ENCODE measurements at regions not wholly inside any gene's neighbourhood (a gene's known extent, or its start where the extent isn't known, plus 50 kb on each side); places are given as distances from the start of the nearest gene placed in this dataset.

DNA sequence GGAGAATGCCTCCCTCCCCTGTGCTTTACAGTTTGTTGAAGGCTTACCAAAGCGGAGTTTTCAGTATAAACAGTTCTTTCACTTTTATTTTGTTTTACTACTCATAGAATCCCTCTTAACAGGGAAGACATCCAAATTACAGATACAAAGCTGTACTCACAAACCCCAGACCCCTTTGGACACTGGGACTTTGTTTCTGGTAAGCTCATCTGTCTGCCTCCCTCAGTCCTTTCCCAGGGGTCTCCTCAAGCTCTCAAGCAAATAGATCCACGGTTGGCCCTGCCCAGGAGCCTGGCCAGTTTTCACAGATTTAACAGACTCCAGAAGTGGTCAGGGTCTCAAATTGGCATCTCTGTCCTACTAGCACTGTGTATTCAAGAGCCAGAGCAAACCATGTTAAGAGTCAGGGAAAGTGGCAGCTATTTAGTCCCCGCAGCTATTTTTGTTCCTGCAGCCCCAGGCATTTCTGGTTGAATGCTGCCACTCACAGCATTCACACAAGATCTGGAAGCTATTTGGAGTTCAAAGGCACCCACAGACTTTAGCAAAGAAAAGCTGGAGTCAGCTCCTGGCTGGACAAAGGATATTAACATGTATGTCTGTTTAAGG lies 54.2 kb downstream of the TMEM100 start:
- peak; percentile 67 for DNase-seq

DNA sequence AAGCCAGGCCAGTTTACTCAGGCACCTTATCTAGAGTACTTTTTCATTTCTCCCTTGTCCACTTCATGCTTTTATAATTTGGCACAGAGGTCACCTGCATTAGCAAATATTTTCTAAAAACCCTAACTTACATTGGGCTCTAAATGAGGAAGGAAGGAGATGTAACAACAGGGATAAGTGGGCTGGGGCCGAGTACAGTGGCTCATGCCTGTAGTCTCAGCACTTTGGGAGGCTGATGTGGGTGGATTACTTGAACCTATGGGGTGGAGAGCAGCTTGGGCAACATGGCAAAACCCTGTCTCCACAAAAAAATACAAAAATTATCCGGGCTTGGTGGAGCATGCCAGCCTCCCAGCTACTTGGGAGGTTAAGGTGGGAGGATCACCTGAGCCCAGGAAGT lies 55.9 kb downstream of the TMEM100 start:
- DNase-seq, result no peak

DNA sequence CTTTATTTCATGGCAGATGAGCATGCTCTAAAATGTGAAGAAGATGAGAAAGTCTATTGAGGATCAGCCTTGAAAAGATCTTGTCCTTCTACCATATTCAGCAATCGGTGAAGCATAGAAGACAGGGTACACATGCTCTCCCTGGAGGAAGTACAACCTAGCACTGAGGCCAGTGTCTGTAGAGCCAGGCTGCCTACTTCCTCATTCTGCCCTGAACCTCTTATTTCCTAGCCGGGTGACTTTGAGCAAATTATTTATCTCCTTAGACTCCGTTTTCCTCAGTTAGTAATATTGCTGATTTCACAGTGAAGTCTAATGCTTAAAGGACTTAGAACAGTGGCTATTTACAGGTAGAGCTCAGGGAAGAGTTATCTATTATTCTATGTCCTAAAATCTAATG lies 58.4 kb downstream of the TMEM100 start:
- no peak for DNase-seq

DNA sequence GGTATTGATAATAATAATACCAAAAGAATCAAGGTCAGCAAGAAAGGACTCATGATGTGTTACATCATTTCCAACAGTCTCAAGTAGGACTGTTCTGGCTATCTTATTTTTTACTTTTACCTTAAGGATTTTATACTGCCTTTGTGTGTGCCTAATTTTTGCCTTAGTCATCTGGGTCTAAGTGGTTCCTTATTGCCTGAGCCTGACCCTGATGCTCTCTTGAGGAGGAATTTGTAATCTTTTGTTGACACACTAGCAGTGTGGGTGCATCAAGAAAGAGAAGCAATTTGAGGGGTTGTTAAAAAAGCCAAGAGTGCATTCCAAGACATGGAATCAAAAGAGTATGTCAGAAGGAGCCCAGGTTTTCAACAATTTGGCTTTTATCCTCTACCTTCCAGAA lies 59.3 kb downstream of the TMEM100 start:
- no peak for DNase-seq

DNA sequence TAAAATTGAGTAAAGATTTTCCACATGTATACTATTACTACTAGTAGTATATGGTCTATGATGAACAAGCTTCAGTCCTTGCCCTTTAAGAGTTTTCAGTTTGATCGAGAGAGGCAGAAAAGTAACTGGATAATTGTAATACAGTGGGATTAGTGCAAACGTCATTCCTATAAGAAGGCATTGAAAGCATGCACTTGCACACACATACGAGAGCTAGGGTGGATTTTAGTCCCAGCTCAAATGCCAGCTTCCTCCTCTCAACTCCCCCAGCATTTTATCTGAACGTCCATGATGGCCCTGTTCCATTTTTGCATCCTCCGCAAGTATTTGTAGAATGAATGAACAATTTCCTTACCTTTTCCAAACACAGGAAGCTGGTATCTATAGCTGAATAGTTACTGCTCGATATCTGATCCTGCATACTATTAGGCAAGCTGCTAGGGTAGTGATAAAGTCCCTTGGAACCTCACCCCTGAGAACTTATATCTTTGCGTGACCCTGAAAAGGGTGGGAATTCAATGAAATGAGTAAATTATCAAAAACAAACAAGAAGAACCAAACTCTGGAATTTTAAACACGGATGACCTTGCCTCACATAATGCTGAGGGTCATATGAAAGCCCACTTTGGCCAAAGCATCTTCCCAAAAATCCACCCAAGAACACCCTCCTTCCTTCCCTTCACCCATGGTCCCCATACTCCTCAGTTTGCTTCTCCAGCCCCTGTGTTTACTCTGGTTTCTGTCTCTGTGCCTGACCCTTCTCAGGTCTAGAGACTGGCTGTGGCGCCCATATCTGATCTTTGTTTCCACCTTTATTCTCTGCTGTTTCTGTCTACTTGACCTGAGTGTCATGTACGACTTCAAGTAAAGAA lies 60.5 kb downstream of the TMEM100 start:
- DNase-seq, result no peak

DNA sequence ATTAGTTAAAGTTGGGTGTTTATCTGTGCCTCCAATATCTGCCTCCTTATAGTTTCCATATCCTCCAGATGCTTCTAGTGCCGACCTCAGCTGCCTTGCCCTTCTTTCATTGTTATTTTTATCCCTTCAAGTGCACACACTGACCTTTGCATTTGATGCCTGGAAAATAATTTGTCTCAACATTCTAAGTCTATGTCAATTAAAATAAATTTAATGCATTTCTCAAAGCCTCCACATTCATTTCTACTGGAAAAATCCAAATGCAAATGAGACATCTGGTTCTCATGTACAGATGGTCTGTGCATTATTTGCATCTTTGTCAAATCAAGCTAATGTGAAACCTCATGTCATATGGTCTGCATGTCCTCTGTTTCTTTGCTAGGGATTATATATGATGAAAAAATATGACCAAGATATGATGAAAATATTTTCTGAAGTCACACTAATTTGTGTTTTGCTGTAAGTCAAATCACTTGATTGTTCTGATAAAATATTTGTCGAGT lies 61.4 kb downstream of the TMEM100 start:
- no peak for DNase-seq

DNA sequence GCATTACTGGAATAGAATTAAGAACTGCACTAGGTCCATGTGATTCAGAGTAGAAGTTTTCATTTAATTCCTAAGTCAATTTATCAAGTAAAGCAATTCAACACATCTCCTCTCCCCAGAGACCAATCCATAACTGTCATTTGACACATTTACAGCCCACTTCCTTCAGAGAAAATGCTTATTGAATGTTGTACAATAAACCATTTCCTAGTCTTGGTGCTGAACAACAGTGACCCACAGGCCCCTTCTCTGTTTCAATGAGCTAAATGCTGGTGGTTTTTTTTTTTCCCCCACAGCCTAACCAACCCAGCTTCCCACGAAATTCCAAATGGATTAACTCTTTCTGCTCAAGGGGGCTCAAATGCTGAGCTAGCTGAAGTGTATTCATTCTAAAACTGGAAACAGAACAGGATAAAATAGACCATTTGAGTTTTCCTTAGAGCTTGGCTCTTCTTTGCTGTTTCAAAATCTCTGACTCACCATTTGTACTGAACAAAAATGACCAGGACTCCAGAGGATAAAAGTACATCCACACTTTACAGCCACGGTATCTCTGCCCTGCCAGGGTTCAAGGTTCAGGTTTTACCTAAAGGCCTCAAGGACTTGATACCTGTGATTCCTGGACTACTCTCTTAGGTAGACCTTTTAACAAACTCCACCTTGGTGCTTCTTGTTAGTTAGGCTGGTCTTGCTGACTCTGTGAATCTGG lies 62.3 kb downstream of the TMEM100 start:
- DNase-seq, result no peak

DNA sequence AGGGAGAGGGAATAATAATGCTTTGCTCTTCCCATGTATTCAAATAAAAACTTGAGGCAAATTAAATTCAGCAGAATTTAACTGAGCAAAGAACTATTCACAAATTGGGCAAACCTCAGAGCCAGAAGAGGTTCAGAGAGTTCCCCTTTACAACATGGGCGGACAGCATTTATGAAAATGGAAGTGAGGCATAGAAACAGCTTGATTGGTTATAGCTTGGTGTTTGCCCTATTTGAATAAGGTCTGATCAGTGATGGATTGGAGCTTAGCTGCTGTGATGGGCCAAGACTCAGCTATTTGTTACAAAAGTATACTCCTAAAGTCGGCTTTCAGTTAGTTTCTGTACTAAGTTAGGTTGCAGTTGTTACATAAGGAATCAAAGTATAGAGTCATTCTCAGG lies 63.0 kb downstream of the TMEM100 start:
- no peak for DNase-seq

DNA sequence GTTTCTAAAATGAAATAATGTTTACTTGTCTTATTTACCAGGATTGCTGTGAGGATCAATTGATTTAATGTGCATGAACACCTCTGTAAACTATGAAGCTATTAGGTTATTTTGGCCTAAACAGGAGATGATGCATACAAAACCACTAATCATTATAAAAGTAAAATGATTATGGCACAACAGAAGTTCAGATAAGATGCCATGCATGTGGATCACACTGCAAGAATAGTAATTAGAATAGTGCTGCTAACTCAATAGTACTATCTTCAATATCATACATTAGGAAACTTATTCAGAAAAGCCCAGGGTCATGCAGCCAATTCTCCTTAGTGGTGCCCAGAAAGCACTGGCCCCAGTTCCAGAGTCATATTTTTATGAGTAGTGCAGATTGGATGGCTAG lies 66.9 kb downstream of the TMEM100 start:
- no peak for DNase-seq

DNA sequence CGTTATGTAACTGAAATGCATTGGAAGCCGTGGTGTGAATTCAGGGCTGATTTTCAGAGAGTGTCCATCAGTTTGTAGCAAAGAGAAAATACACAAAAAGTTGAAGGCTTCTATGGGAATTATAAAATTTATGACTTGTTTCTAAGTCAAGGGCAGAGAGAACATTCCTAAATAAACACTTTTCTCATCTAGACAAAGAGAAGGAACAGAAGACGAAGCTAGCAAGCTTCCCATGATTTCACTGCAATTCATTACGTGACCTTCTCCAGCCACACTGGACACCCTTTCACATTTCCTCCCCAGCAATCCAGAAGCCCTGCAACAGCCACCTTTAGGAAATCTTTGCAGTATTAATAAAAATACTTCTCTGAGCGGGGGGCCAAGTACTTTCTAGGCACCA lies 67.8 kb downstream of the TMEM100 start:
- DNase-seq, result no peak

DNA sequence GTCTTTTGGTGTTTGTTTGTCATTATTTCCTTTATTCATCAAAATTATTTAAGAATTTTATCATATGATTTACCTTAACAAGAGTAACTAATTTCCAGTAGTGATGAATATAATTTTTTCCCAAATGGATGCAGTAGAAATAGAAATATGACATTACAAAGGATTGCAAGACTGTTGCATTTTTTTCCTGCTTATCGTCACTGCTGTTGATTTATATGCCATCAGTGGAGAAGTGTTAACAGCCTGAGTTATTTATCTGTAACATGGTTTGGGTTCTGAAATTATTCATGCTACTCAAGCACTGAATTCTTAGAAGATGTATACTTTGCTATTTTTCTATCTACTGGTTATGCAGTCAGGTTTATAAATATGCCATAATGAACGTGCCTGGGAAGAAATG lies 68.6 kb downstream of the TMEM100 start:
- DNase-seq, result no peak

DNA sequence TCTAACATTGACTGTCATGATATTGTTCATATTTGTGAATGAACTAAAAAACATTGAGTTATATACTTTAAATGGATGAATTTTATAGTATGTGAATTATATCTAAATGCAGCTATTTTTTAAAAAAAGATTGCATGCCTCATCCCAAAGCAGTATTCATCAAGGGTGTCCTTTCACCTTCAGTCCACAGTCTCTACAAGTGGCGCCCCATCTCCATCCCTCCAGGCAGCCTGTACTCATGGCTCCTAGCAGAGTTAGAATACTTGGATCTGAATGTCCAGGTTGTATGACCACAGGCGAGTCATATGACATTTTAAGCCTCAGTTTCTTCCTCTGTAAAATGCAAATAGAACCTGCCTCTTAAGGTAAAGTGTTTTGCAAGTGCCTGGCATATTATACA lies 69.8 kb downstream of the TMEM100 start:
- no peak for DNase-seq

DNA sequence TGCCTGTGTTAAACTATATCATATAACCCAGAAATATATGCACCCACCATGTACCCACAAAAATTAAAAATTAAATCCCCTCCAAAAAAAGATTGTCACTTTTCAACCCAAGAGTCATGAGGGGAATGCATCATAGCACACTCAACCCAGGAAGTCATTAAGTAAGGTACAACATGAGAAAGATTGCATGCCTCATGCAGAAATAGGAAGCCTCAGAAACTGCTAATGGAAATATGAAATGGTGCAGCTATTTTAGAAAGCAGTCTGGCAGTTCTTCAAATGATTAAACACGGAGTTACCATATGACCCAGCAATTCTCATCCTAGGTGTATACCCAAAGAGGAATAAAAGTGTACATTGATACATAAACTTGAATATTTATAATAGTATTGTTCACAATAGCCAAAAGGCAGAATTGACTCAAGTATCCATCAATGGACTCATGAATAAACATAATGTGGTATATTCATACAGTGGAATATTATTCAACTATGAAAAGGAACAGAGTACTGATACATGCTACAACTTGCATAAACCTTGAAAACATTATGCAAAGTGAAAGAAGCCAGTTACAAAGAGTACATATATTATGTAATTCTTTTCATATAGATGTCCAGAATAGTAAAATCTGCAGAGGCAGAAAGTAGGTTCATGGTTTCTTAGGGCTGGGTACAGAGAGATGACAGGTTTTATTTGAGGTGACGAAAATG lies 70.4 kb downstream of the TMEM100 start:
- no peak for DNase-seq

DNA sequence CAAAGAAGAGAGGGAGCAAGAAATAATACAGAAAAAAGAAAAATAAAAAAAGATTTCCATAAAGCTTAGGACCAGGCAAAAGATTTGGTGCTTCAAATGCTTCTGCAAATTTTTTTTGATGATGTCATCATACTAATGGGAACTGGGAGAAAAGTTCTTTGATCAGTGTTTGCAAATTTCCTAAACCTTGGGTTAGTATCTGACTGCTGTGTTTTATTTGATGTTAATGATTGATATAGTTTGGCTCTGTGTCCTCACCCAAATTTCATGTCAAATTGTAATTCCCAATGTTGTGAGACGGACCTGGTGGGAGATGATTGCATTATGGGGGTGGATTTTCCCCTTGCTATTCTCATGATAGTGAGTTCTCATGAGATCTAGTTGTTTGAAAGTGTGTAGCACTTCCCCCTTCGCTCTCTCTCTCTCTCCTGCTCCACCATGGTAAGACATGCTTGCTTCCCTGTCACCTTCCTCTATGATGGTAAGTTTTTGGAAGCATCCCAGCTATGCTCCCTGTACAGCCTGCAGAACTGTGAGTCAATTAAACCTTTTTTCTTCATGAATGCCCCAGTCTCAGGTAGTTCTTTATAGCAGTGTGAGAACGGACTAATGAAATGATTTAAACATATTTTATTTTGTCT lies 72.6 kb downstream of the TMEM100 start:
- no peak for DNase-seq

DNA sequence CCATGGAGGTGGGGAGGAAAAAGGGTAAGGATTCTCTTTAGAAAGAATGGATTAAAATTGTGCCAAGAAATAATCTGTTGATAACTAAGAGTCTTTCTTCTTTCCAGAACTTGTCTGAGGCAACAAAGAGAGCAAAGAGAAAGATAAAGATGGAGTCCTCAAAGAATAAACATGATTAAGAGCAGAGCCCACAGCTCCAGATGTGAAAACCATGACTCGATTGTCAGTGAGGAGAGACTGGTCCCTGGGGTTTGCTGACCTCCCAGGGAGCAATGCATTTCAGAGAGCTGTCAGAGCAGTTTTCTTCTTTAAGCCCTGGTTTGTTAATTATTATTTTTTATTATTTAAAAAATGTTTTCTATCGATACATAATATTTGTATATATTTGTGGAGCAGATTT lies 74.6 kb downstream of the TMEM100 start:
- no peak for DNase-seq

DNA sequence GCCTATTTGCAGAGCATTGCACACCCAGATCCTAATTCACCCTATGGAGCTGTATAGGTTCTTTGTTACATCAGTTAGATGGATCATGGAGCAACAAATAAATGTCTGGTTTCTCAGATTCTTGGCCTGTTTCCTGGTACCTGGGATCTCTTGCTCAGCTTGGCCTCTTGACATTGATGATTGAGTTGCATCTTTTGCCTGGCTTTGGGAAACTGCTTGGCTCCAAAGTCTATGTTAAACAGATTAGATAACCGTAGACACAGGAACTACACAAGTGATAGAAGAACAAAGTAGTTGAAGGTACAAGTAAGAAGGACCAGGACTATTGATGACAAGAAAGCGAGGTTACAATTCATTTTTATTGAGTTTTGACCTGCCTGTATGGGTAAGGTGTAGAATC lies 77.3 kb downstream of the TMEM100 start:
- DNase-seq, result no peak

DNA sequence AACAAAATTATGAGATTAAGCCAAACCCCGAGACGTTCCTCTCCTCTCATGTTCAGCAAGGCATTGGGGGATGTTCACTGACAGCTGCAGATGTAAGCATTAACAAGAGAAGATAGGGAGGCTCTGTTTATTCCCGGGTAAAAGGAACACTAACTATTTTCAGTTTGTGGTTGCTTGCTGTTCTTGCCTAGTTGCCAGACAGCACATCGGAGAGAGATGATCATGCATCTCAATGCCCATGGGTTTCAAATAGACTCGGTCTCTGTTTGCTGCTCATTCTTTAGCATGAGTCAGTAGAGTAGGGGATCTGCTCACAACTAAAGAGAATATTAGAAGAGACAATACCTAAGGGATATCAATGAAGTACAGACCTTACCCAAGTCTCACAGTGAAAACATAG lies 78.3 kb downstream of the TMEM100 start:
- DNase-seq, result no peak

DNA sequence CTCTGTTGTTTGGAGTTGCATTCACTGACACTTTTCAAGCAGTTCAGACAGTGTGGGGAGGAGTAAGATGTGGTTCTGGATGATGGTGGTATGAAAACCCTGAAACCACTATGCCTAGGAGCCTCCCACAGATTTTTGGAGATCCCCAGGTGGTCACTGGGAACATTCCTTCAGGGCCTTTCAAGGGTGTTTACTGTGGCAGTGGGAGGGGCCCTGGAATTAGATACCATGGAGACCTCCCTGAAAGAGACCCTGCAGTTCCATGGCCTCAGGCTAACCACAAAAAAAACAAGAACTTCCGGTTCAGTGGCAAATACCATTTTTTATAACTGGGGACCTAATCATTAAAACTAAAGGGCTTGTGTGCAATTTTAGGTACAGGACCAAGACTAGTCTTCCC lies 79.9 kb downstream of the TMEM100 start:
- no peak for DNase-seq

DNA sequence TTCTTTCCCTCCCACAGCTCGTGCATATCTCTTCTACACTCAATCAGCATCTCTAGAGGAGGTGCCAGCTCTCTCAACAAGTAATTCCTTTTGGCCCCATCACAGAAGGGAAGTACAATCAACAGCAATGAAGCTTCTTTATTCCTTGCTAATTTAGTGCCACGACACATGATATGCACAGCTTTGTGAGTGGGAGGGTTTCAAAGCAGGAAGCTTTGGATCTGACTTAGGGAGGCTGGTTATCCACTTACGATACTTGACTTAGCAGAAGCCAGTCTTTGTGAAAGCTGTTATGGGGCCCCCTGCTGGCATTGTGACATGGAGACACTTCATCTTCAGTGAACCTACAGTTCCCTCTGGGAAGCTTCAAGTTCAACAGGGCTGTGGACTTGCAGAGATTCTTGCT lies 81.0 kb downstream of the TMEM100 start:
- peak; percentile 78 for DNase-seq

DNA sequence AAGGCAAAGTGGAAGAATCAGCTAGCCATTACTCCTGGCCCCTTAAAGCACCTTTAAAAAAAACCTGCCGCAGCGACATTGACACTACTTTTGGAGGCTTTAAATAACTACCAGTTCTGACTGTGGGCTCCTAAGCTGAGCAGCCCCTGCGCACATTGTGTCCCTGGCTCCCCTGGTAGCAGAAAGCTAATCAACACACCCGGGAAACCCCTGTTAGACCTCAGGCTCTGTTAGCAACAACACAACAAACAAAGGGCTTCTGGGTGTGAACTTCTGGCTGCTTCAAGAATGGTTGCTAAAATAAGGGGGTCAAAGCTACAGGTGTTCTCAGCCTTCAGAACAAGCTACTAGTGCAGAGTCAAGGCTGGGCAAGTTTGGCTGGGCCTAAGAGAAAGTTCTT lies 83.6 kb downstream of the TMEM100 start:
- no peak for DNase-seq

DNA sequence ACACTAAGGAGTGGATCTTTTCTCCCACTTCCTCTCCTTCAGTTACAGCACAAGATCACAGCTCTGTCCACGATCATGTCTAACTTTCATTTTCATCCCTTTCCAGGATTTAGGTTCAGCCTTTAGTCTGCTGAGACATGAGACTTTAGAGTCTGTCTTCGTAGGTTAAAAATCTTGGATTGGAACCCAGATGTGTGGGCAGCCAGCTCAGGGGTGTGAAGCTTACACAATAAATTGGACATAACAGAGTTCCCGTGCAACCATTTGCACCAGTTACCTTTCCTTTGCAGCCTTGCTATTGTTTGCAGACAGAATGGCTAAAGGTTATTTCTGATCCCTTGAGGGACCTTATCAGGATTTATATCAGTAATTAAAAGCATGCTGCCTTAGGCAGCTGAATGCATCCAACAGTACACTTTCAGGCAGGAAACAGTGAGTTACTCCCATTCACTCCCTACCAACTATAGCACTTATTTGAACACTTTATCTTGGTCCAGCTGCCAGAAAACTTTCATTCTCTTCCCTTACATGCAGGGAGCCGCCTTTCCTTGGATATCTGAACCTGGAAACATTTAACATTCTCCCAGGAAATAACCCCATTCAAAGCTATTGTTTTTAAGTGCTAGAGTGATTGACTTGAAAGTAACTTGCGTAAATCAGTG lies 87.3 kb downstream of the TMEM100 start:
- DNase-seq, result peak; percentile 40

DNA sequence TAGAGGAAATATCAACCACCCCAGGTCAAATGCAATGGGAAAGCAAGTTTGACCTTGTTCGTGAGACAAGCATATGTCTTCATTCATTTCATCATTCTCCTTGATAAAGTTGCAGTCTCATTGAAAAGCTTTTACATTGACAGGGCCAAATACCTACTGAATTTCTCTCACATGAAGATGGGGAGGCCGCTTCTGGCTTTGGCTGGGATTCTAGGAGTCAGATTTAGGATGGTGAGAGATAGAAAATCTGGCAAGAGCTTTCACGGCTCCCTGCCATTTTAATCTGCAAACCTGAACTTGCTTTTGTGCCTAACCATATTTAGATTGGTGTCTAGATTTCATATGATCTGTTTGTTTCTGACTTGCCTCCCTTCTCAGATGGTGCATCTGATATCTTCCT lies 88.0 kb downstream of the TMEM100 start:
- no peak for DNase-seq
